GM18858 (cell line): ENCODE measurements at regions not wholly inside any gene's neighbourhood (a gene's known extent, or its start where the extent isn't known, plus 50 kb on each side); places are given as distances from the start of the nearest gene placed in this dataset.

ENCODE experiments used
- ATAC-seq: cut with Tn5 transposase; IDR thresholded peaks from one replicate; pipeline ENCODE4 v1.9.1; 2021; ENCODE audit not compliant: unreplicated experiment

- no peak for ATAC-seq
Observed at GRCh38 chr13:78802912-78803311, 144.0 kb upstream of the OBI1 start.

- no peak for ATAC-seq
Observed at GRCh38 chr13:78787190-78787589, 128.2 kb upstream of the OBI1 start.

GRCh38 chr13:78786459-78786858, 127.5 kb upstream of the OBI1 start:
- no peak for ATAC-seq

- no peak for ATAC-seq
Observed at GRCh38 chr13:78785764-78786163, 126.8 kb upstream of the OBI1 start.

- no peak for ATAC-seq
Observed at GRCh38 chr13:78784014-78784750, 125.2 kb upstream of the OBI1 start.

GRCh38 chr13:78780708-78781107, 121.8 kb upstream of the OBI1 start:
- no peak for ATAC-seq

- ATAC-seq = no peak
Observed at GRCh38 chr13:78779608-78780007, 120.7 kb upstream of the OBI1 start.

GRCh38 chr13:78777976-78778375, 119.0 kb upstream of the OBI1 start:
- no peak for ATAC-seq

GRCh38 chr13:78777396-78777795, 118.4 kb upstream of the OBI1 start:
- no peak for ATAC-seq

- no peak for ATAC-seq
Observed at GRCh38 chr13:78772933-78773332, 114.0 kb upstream of the OBI1 start.

GRCh38 chr13:78770601-78771000, 111.6 kb upstream of the OBI1 start:
- no peak for ATAC-seq

- ATAC-seq = no peak
Observed at GRCh38 chr13:78768950-78769349, 110.0 kb upstream of the OBI1 start.

GRCh38 chr13:78764665-78765064, 105.7 kb upstream of the OBI1 start:
- no peak for ATAC-seq

- no peak for ATAC-seq
Observed at GRCh38 chr13:78762825-78763224, 103.9 kb upstream of the OBI1 start.

- ATAC-seq = no peak
Observed at GRCh38 chr13:78759704-78760103, 100.7 kb upstream of the OBI1 start.

- ATAC-seq = no peak
Observed at GRCh38 chr13:78758549-78758948, 99.6 kb upstream of the OBI1 start.

- ATAC-seq = no peak
Observed at GRCh38 chr13:78753435-78753834, 94.5 kb upstream of the OBI1 start.

GRCh38 chr13:78750735-78751134, 91.8 kb upstream of the OBI1 start:
- ATAC-seq = no peak

GRCh38 chr13:78743973-78744372, 85.0 kb upstream of the OBI1 start:
- no peak for ATAC-seq

GRCh38 chr13:78742659-78743058, 83.7 kb upstream of the OBI1 start:
- no peak for ATAC-seq

GRCh38 chr13:78736142-78736541, 77.2 kb upstream of the OBI1 start:
- ATAC-seq = no peak

GRCh38 chr13:78732445-78733017, 73.6 kb upstream of the OBI1 start:
- no peak for ATAC-seq

- no peak for ATAC-seq
Observed at GRCh38 chr13:78722700-78723099, 63.7 kb upstream of the OBI1 start.
